Loucy (cell line): ENCODE measurements at regions not wholly inside any gene's neighbourhood (a gene's known extent, or its start where the extent isn't known, plus 50 kb on each side); places are given as distances from the start of the nearest gene placed in this dataset.

Experiments used
- H2AFZ ChIP-seq: fragments of 200-600 bp; sonication (generic); 2 replicates; pipeline ENCODE4 v1.6.0; 2016; ENCODE audit warnings: antibody characterized with exemption, mild to moderate bottlenecking, low read length, moderate library complexity
- H3F3A ChIP-seq: fragments of 200-600 bp; 2 replicates; pipeline ENCODE4 v1.6.0; 2016; ENCODE audit warnings: antibody characterized with exemption, low read depth, mild to moderate bottlenecking
- H3K27me3 ChIP-seq: fragments of 200-600 bp; sonication (generic); 2 replicates; pipeline ENCODE4 v1.6.1; 2014; ENCODE audit warnings: low read length, mild to moderate bottlenecking; ENCODE audit not compliant: insufficient read depth, poor library complexity, severe bottlenecking
- H3K36me3 ChIP-seq: fragments of 200-600 bp; sonication (generic); 2 replicates; pipeline ENCODE4 v1.6.1; 2016; ENCODE audit warnings: low read length; ENCODE audit not compliant: insufficient read depth
- H3K4me1 ChIP-seq: fragments of 200-600 bp; sonication (generic); 2 replicates; pipeline ENCODE4 v1.5.1; 2014; ENCODE audit warnings: low read length, mild to moderate bottlenecking; ENCODE audit not compliant: insufficient read depth, poor library complexity, severe bottlenecking
- H3K4me2 ChIP-seq: fragments of 200-600 bp; sonication (generic); 2 replicates; pipeline ENCODE4 v1.6.0; 2014; ENCODE audit warnings: antibody characterized with exemption, low read length, low read depth, mild to moderate bottlenecking; ENCODE audit not compliant: poor library complexity, severe bottlenecking
- H3K4me3 ChIP-seq: fragments of 200-600 bp; sonication (generic); 2 replicates; pipeline ENCODE4 v1.5.1; 2014; ENCODE audit warnings: low read length, mild to moderate bottlenecking, mixed read lengths; ENCODE audit not compliant: poor library complexity, severe bottlenecking
- H3K79me2 ChIP-seq: fragments of 200-600 bp; sonication (generic); 2 replicates; pipeline ENCODE4 v1.6.1; 2014; ENCODE audit warnings: low read length; ENCODE audit not compliant: insufficient read depth
- H3K9ac ChIP-seq: fragments of 200-600 bp; sonication (generic); 2 replicates; pipeline ENCODE4 v1.6.0; 2014; ENCODE audit warnings: mild to moderate bottlenecking, low read depth, low read length, moderate library complexity; ENCODE audit not compliant: poor library complexity, severe bottlenecking
- H3K9me2 ChIP-seq: fragments of 200-600 bp; sonication (generic); replicated peaks from 2 replicates; pipeline ENCODE4 v1.6.1; 2016; ENCODE audit warnings: low read depth, low read length, mixed read lengths
- H3K9me3 ChIP-seq: fragments of 200-600 bp; sonication (generic); 2 replicates; pipeline ENCODE4 v1.6.1; 2014; ENCODE audit warnings: mild to moderate bottlenecking, antibody characterized with exemption, low read length, low read depth; ENCODE audit not compliant: insufficient read depth
- H4K20me1 ChIP-seq: fragments of 200-600 bp; sonication (generic); 2 replicates; pipeline ENCODE4 v1.6.0; 2014; ENCODE audit warnings: antibody characterized with exemption, low read length, mild to moderate bottlenecking; ENCODE audit not compliant: insufficient read depth, poor library complexity, severe bottlenecking
- CTCF ChIP-seq: fragments of 200-600 bp; sonication (generic); conservative IDR thresholded peaks from 2 replicates; pipeline ENCODE4 v1.5.1; 2014; ENCODE audit warnings: mild to moderate bottlenecking, antibody characterized with exemption, low read length
- EZH2phosphoT487 ChIP-seq: fragments of 200-600 bp; IDR thresholded peaks from 2 replicates; pipeline ENCODE4 v1.6.1; 2018; ENCODE audit warnings: antibody characterized with exemption, mild to moderate bottlenecking, moderate library complexity, borderline replicate concordance

GRCh38 chr17:36661047-36661666, 59.8 kb downstream of the MRM1 start:
- H4K20me1 ChIP-seq = no peaks in the 10 kb centered on the region
- no peak for TF ChIP-seq EZH2phosphoT487
- no peak for TF ChIP-seq CTCF
- no peaks in the 10 kb centered on the region for H3K27me3 ChIP-seq
- no peak overlapping the region for H3K4me2 ChIP-seq
- no peaks in the 10 kb centered on the region for H3K4me1 ChIP-seq
- H3K4me3 ChIP-seq = no peak overlapping the region
- H3K9me2 ChIP-seq = no peaks in the 10 kb centered on the region
- H3F3A ChIP-seq = no peaks in the 10 kb centered on the region
- no peaks in the 10 kb centered on the region for H3K79me2 ChIP-seq
- H3K9me3 ChIP-seq = no peaks in the 10 kb centered on the region
- no peaks in the 10 kb centered on the region for H3K36me3 ChIP-seq
- H2AFZ ChIP-seq = no peak overlapping the region
- no peak overlapping the region for H3K9ac ChIP-seq

GRCh38 chr17:36661688-36662087, 60.3 kb downstream of the MRM1 start:
- no peaks in the 10 kb centered on the region for H3K9me3 ChIP-seq
- no peak overlapping the region for H2AFZ ChIP-seq
- no peak overlapping the region for H3K4me3 ChIP-seq
- no peaks in the 10 kb centered on the region for H4K20me1 ChIP-seq
- TF ChIP-seq EZH2phosphoT487 = no peak
- TF ChIP-seq CTCF = no peak
- no peaks in the 10 kb centered on the region for H3F3A ChIP-seq
- H3K79me2 ChIP-seq = no peaks in the 10 kb centered on the region
- H3K27me3 ChIP-seq = no peaks in the 10 kb centered on the region
- H3K9me2 ChIP-seq = no peaks in the 10 kb centered on the region
- no peak overlapping the region for H3K9ac ChIP-seq
- no peak overlapping the region for H3K4me2 ChIP-seq
- H3K4me1 ChIP-seq = no peaks in the 10 kb centered on the region
- H3K36me3 ChIP-seq = no peaks in the 10 kb centered on the region

GRCh38 chr17:36665417-36665816, 64.0 kb downstream of the MRM1 start:
- no peaks in the 10 kb centered on the region for H3K79me2 ChIP-seq
- no peaks in the 10 kb centered on the region for H3K4me1 ChIP-seq
- TF ChIP-seq EZH2phosphoT487 (no peak), CTCF (no peak)

More at GRCh38 chr17:36665417-36665816, 64.0 kb downstream of the MRM1 start:
- H4K20me1 ChIP-seq = no peaks in the 10 kb centered on the region
- H3K9ac ChIP-seq = no peak overlapping the region
- no peaks in the 10 kb centered on the region for H3K9me2 ChIP-seq
- no peak overlapping the region for H3K4me3 ChIP-seq
- no peaks in the 10 kb centered on the region for H3K27me3 ChIP-seq
- no peak overlapping the region for H3K4me2 ChIP-seq
- H2AFZ ChIP-seq = no peak overlapping the region
- H3K36me3 ChIP-seq = no peaks in the 10 kb centered on the region
- H3F3A ChIP-seq = no peaks in the 10 kb centered on the region
- H3K9me3 ChIP-seq = no peaks in the 10 kb centered on the region
